Brain microvascular endothelial cell (primary cell): ENCODE measurements at regions not wholly inside any gene's neighbourhood (a gene's known extent, or its start where the extent isn't known, plus 50 kb on each side); places are given as distances from the start of the nearest gene placed in this dataset.

Source experiments
- DNase-seq: peaks from one replicate; pipeline ENCODE4 v3.0.0-alpha.2; 2020
- H3K27ac ChIP-seq: fragments of 250-450 bp; sonication (Bioruptor Pico); 2 replicates; pipeline ENCODE4 v1.5.1; 2020; ENCODE audit warnings: mild to moderate bottlenecking, moderate library complexity
- H3K27me3 ChIP-seq: fragments of 250-450 bp; sonication (Bioruptor Pico); replicated peaks from 2 replicates; pipeline ENCODE4 v1.5.1; 2020; ENCODE audit warnings: mild to moderate bottlenecking
- H3K36me3 ChIP-seq: fragments of 250-450 bp; sonication (Bioruptor Pico); replicated peaks from 2 replicates; pipeline ENCODE4 v1.5.1; 2020; ENCODE audit warnings: mild to moderate bottlenecking
- H3K4me3 ChIP-seq: 2 replicates; pipeline ENCODE4 v1.5.1; 2011; ENCODE audit warnings: low read depth, mild to moderate bottlenecking, control low read depth, low read length, moderate library complexity
- in situ Hi-C: cut with HindIII; loops from 2 replicates; pipeline ENCODE4 v1.10.0; 2017; ENCODE audit warnings: low sequenced_read_pairs, low pct_ligation_motif_present
- TF ChIP-seq, protein P1 (sequence below): IDR thresholded peaks from 2 replicates; pipeline ENCODE4 v1.5.1; 2011; ENCODE audit warnings: low read depth, mild to moderate bottlenecking, moderate library complexity, low read length, control low read depth, inconsistent platforms; ENCODE audit errors: missing control alignments

DNA sequence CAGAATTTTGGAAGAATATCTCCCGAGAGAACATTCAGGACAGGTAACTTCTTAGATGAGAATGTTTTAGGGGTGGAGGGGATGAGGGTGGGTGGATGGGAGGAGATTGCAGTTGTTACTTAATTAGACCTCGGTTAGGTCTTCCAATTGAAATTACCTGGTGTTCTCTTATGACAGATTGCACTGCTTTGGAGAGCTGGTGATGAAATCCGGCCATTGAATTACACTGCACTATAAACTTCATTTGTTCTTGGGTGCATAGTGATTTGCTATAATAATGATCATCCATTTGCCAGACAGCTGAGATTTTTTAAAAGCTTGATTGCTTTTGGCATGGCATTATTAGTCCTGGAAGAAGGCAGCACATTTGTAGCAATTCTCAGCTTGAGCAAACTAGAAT lies 427.6 kb downstream of the GBA3 start:
- TF ChIP-seq, protein P1, sequence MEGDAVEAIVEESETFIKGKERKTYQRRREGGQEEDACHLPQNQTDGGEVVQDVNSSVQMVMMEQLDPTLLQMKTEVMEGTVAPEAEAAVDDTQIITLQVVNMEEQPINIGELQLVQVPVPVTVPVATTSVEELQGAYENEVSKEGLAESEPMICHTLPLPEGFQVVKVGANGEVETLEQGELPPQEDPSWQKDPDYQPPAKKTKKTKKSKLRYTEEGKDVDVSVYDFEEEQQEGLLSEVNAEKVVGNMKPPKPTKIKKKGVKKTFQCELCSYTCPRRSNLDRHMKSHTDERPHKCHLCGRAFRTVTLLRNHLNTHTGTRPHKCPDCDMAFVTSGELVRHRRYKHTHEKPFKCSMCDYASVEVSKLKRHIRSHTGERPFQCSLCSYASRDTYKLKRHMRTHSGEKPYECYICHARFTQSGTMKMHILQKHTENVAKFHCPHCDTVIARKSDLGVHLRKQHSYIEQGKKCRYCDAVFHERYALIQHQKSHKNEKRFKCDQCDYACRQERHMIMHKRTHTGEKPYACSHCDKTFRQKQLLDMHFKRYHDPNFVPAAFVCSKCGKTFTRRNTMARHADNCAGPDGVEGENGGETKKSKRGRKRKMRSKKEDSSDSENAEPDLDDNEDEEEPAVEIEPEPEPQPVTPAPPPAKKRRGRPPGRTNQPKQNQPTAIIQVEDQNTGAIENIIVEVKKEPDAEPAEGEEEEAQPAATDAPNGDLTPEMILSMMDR, result no peak
- no peak overlapping the region for H3K27ac ChIP-seq
- no peaks in the 10 kb centered on the region for H3K36me3 ChIP-seq
- in situ Hi-C loops, result no loop called here
- H3K27me3 ChIP-seq, result no peaks in the 10 kb centered on the region
- no peak overlapping the region for H3K4me3 ChIP-seq
- no peak for DNase-seq

DNA sequence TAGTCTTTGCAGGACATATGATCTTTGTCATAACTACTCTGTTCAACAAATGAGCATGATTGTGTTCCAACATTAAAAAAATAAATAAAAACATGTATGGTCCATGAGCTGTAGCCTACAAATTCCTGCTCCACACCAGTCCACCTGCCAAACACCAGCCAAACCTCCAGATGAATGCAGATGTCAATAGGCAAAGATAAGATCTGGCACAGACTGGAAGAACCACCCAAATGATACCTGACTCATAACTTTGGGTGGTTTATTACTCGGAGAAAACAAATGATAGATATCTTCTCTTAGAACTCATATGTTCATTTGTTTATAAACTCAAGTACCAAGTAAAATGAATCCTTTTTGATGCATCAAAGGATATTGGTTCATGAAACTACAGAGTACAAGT lies 425.1 kb downstream of the GBA3 start:
- Histone ChIP-seq H3K27me3 (no peaks in the 10 kb centered on the region), H3K4me3 (no peak overlapping the region), H3K36me3 (no peaks in the 10 kb centered on the region), H3K27ac (no peak overlapping the region)
- DNase-seq, result no peak
- in situ Hi-C loops, result no loop called here
- TF ChIP-seq, protein P1, result no peak

DNA sequence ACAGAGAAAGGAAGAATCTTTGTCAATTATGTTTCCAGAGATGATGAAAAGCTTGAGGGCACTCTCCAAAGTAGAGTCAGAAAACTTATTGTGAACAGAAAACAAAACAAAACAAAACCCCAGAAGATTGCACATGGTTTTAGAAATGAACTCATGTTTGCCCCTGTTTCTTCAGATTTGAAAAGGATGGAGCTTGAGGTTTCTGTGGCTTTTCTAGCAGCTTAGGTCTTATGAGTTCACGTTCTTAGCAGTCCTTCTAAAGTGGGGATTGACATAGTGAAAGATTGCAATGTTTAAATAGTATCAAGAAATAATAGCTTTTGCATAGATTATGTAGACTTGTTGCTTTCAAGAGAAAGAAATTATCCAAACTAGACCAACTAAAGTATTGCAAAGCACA lies 421.8 kb downstream of the GBA3 start:
- TF ChIP-seq, protein P1, result no peak
- Histone ChIP-seq H3K4me3 (no peak overlapping the region), H3K27me3 (no peaks in the 10 kb centered on the region), H3K36me3 (no peaks in the 10 kb centered on the region), H3K27ac (no peak overlapping the region)
- DNase-seq, result no peak
- in situ Hi-C loops, result no loop called here

DNA sequence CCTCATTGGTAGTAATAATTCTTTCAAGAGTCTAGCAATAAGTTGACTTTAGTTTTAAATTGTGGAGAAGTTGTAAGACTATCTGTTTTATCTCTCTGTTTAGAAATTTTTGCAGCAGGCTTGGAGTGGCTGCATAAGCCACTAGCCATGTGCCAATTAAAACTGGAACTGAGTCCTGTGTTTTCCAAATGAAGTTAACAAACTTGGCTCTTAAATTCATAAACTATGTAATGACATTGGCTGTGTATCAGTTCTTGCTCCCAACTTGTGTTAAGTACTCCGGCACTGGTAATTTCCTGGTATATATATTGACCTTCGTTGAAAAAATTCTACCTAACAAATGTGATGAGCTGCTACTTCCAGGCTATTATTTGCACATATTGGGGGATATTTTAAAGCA lies 420.4 kb downstream of the GBA3 start:
- Histone ChIP-seq H3K27me3 (no peaks in the 10 kb centered on the region), H3K4me3 (no peak overlapping the region), H3K36me3 (no peaks in the 10 kb centered on the region), H3K27ac (no peak overlapping the region)
- TF ChIP-seq, protein P1, result no peak
- in situ Hi-C loops, result no loop called here
- DNase-seq, result no peak

DNA sequence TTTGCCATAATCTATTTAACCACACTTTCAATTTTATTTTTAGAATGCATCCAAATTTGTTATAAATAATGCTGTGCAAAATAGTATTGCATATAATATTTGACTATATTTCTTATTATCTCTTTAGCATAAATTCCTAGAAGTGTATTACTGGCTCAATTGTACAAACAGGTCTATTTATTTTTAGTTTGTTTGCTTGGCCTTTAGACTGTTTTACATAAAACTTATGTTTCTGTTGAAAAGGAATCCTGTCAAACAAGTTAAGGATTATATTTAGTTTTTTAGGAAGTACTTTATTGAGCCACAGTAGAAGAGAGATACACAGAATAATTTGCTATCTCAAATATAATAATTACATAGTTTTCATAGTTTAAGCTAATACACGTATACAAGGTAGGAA lies 413.8 kb downstream of the GBA3 start:
- TF ChIP-seq, protein P1, result no peak
- in situ Hi-C loops, result no loop called here
- no peaks in the 10 kb centered on the region for H3K36me3 ChIP-seq
- H3K27ac ChIP-seq, result no peak overlapping the region
- no peak for DNase-seq
- H3K27me3 ChIP-seq, result no peaks in the 10 kb centered on the region
- no peak overlapping the region for H3K4me3 ChIP-seq

DNA sequence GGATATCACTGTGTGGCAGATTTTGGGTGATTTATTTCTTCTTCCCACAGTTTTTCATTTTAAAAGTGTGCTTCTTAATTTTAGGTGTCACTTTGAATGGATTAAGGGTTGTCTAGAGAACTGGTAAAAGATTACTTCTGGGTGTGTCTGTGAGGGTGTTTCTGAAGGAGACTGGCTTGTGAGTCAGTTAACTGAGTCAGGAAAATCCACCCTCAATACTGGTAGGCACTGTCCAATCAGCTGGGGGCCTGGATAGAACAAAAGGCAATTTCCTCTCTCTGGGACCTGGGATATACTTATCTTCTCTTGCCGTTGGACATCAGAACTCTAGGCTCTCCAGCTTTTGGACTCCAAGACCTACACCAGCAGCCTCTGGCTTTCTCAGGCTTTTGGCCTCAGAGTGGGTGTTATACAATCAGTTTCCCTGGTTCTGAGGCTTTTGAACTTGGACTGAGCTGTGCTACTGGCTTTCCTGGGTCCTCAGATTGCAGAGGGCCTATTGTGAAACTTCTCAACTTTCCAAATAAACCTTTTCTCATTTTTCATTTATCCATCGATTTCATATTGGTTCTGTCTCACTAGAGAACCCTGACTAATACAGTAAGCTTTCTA lies 413.1 kb downstream of the GBA3 start:
- Histone ChIP-seq H3K36me3 (no peaks in the 10 kb centered on the region), H3K27me3 (no peaks in the 10 kb centered on the region), H3K4me3 (no peak overlapping the region), H3K27ac (no peak overlapping the region)
- TF ChIP-seq, protein P1, result no peak
- DNase-seq, result no peak
- in situ Hi-C loops, result no loop called here
